Memory B cell (primary cell): ENCODE measurements at regions not wholly inside any gene's neighbourhood (a gene's known extent, or its start where the extent isn't known, plus 50 kb on each side); places are given as distances from the start of the nearest gene placed in this dataset.
"Not testable (repeated sequence)": the region's sequence is repeated elsewhere in the genome, so short reads cannot be mapped to it uniquely, and the experiment has no call there.

Experiments
- ATAC-seq: fragments of 150-1000 bp; cut with Tn5 transposase; 2 replicates; pipeline ENCODE4 v1.10.0; 2021; ENCODE audit warnings: low read depth, mild to moderate bottlenecking, moderate library complexity
- DNase-seq, 2 donors: peaks; one replicate each; pipeline ENCODE4 v3.0.0; 2022; ENCODE audit warnings: low spot score in 2 of 2
- H3K27ac Mint-ChIP-seq: one replicate; pipeline ENCODE4 v1.8.0; 2022; ENCODE audit warnings: mild to moderate bottlenecking, moderate library complexity, mixed read lengths
- H3K27me3 Mint-ChIP-seq: one replicate; pipeline ENCODE4 v1.8.0; 2022; ENCODE audit warnings: mixed read lengths
- H3K36me3 Mint-ChIP-seq: one replicate; pipeline ENCODE4 v1.8.0; 2022; ENCODE audit warnings: mild to moderate bottlenecking, mixed read lengths
- H3K4me1 Mint-ChIP-seq: one replicate; pipeline ENCODE4 v1.8.0; 2022; ENCODE audit warnings: mixed read lengths
- H3K4me3 Mint-ChIP-seq: one replicate; pipeline ENCODE4 v1.8.0; 2022; ENCODE audit warnings: mild to moderate bottlenecking, moderate library complexity, mixed read lengths
- H3K9me3 Mint-ChIP-seq: one replicate; pipeline ENCODE4 v1.8.0; 2022; ENCODE audit warnings: mixed read lengths

GRCh38 chr10:125262409-125262808 is 102.0 kb upstream of the CTBP2 start:
- Mint-ChIP-seq H3K27ac (no peak overlapping the region), H3K36me3 (no peaks in the 10 kb centered on the region), H3K27me3 (peaks cover 6% of the 10 kb centered on the region), H3K9me3 (peaks cover 3% of the 10 kb centered on the region), H3K4me1 (no peaks in the 10 kb centered on the region), H3K4me3 (no peak overlapping the region)
- ATAC-seq = no peak
- DNase-seq = no peak

GRCh38 chr10:125261491-125262186 is 101.3 kb upstream of the CTBP2 start:
- Mint-ChIP-seq H3K9me3 (peaks cover 3% of the 10 kb centered on the region), H3K4me3 (no peak overlapping the region), H3K36me3 (no peaks in the 10 kb centered on the region), H3K27me3 (peaks cover 7% of the 10 kb centered on the region), H3K27ac (no peak overlapping the region), H3K4me1 (no peaks in the 10 kb centered on the region)
- DNase-seq (no peak), ATAC-seq (no peak)

GRCh38 chr10:125260260-125260659 is 99.9 kb upstream of the CTBP2 start:
- no peak overlapping the region for H3K27ac Mint-ChIP-seq
- DNase-seq (no peak), ATAC-seq (no peak)
- H3K36me3 Mint-ChIP-seq = no peaks in the 10 kb centered on the region
- H3K27me3 Mint-ChIP-seq = peaks cover 7% of the 10 kb centered on the region
- peaks cover 3% of the 10 kb centered on the region for H3K9me3 Mint-ChIP-seq
- H3K4me3 Mint-ChIP-seq = no peak overlapping the region
- H3K4me1 Mint-ChIP-seq = no peaks in the 10 kb centered on the region

- H3K9me3 Mint-ChIP-seq = peaks cover 3% of the 10 kb centered on the region
- H3K27me3 Mint-ChIP-seq = peaks cover 5% of the 10 kb centered on the region
- H3K36me3 Mint-ChIP-seq = no peaks in the 10 kb centered on the region
- DNase-seq (no peak), ATAC-seq (no peak)
- no peak overlapping the region for H3K27ac Mint-ChIP-seq
- H3K4me1 Mint-ChIP-seq = no peaks in the 10 kb centered on the region
- no peak overlapping the region for H3K4me3 Mint-ChIP-seq
These were observed 99.3 kb upstream of the CTBP2 start for GRCh38 chr10:125259651-125260050.

- peaks cover 3% of the 10 kb centered on the region for H3K9me3 Mint-ChIP-seq
- H3K27ac Mint-ChIP-seq = no peak overlapping the region
- ATAC-seq (no peak), DNase-seq (no peak)
- no peak overlapping the region for H3K4me3 Mint-ChIP-seq
- H3K4me1 Mint-ChIP-seq = no peaks in the 10 kb centered on the region
- no peaks in the 10 kb centered on the region for H3K36me3 Mint-ChIP-seq
- peaks cover 5% of the 10 kb centered on the region for H3K27me3 Mint-ChIP-seq
These were observed 98.3 kb upstream of the CTBP2 start for GRCh38 chr10:125258676-125259075.

GRCh38 chr10:125257521-125258108 is 97.3 kb upstream of the CTBP2 start:
- Mint-ChIP-seq H3K4me1 (no peaks in the 10 kb centered on the region), H3K36me3 (peaks cover 5% of the 10 kb centered on the region), H3K27ac (no peak overlapping the region), H3K27me3 (peaks cover 9% of the 10 kb centered on the region), H3K4me3 (no peak overlapping the region), H3K9me3 (peaks cover 8% of the 10 kb centered on the region)
- DNase-seq (no peak), ATAC-seq (no peak)

- ATAC-seq (no peak), DNase-seq (no peak)
- H3K27me3 Mint-ChIP-seq = peaks cover 9% of the 10 kb centered on the region
- peaks cover 5% of the 10 kb centered on the region for H3K36me3 Mint-ChIP-seq
- no peak overlapping the region for H3K27ac Mint-ChIP-seq
- H3K4me1 Mint-ChIP-seq = no peaks in the 10 kb centered on the region
- H3K9me3 Mint-ChIP-seq = peaks cover 10% of the 10 kb centered on the region
- H3K4me3 Mint-ChIP-seq = no peak overlapping the region
These were observed 95.7 kb upstream of the CTBP2 start for GRCh38 chr10:125256026-125256425.

- peaks cover 9% of the 10 kb centered on the region for H3K27me3 Mint-ChIP-seq
- no peak overlapping the region for H3K27ac Mint-ChIP-seq
- no peak overlapping the region for H3K4me3 Mint-ChIP-seq
- DNase-seq (no peak), ATAC-seq (no peak)
- H3K4me1 Mint-ChIP-seq = no peaks in the 10 kb centered on the region
- peaks cover 5% of the 10 kb centered on the region for H3K36me3 Mint-ChIP-seq
- H3K9me3 Mint-ChIP-seq = peaks cover 13% of the 10 kb centered on the region
These were observed 92.6 kb upstream of the CTBP2 start for GRCh38 chr10:125252937-125253336.

- not testable (repeated sequence) for H3K4me1 Mint-ChIP-seq, H3K4me3 Mint-ChIP-seq, ATAC-seq, H3K27ac Mint-ChIP-seq, H3K36me3 Mint-ChIP-seq, H3K27me3 Mint-ChIP-seq, DNase-seq
- H3K9me3 Mint-ChIP-seq = peaks cover 13% of the 10 kb centered on the region
These were observed 90.5 kb upstream of the CTBP2 start for GRCh38 chr10:125250834-125251233.

GRCh38 chr10:125249948-125250347 is 89.6 kb upstream of the CTBP2 start:
- Mint-ChIP-seq H3K9me3 (peaks cover 14% of the 10 kb centered on the region), H3K36me3 (peaks cover 5% of the 10 kb centered on the region), H3K27me3 (peaks cover 6% of the 10 kb centered on the region), H3K4me1 (no peaks in the 10 kb centered on the region), H3K27ac (no peak overlapping the region), H3K4me3 (no peak overlapping the region)
- DNase-seq (no peak), ATAC-seq (no peak)

GRCh38 chr10:125248489-125248888 is 88.1 kb upstream of the CTBP2 start:
- peaks cover 5% of the 10 kb centered on the region for H3K36me3 Mint-ChIP-seq
- no peak overlapping the region for H3K27ac Mint-ChIP-seq
- H3K9me3 Mint-ChIP-seq = peaks cover 14% of the 10 kb centered on the region
- peaks cover 6% of the 10 kb centered on the region for H3K27me3 Mint-ChIP-seq
- H3K4me1 Mint-ChIP-seq = no peaks in the 10 kb centered on the region
- no peak for DNase-seq
- no peak overlapping the region for H3K4me3 Mint-ChIP-seq
- ATAC-seq = no peak

- DNase-seq (no peak), ATAC-seq (no peak)
- Mint-ChIP-seq H3K4me3 (no peak overlapping the region), H3K36me3 (no peaks in the 10 kb centered on the region), H3K27me3 (peaks cover 2% of the 10 kb centered on the region), H3K9me3 (peaks cover 9% of the 10 kb centered on the region), H3K4me1 (no peaks in the 10 kb centered on the region), H3K27ac (no peak overlapping the region)
These were observed 87.2 kb upstream of the CTBP2 start for GRCh38 chr10:125247576-125247975.

- H3K9me3 Mint-ChIP-seq = peaks cover 5% of the 10 kb centered on the region
- no peaks in the 10 kb centered on the region for H3K4me1 Mint-ChIP-seq
- H3K27me3 Mint-ChIP-seq = peaks cover 2% of the 10 kb centered on the region
- no peak overlapping the region for H3K27ac Mint-ChIP-seq
- no peak for ATAC-seq
- no peak overlapping the region for H3K4me3 Mint-ChIP-seq
- H3K36me3 Mint-ChIP-seq = no peaks in the 10 kb centered on the region
- no peak for DNase-seq
These were observed 83.3 kb upstream of the CTBP2 start for GRCh38 chr10:125243532-125244253.

- Mint-ChIP-seq H3K27me3 (peaks cover 2% of the 10 kb centered on the region), H3K27ac (no peak overlapping the region), H3K4me3 (no peak overlapping the region), H3K36me3 (no peaks in the 10 kb centered on the region), H3K9me3 (peaks cover 8% of the 10 kb centered on the region), H3K4me1 (no peaks in the 10 kb centered on the region)
- ATAC-seq = no peak
- DNase-seq = no peak
These were observed 78.3 kb upstream of the CTBP2 start for GRCh38 chr10:125238682-125239081.
